Adrenal gland (tissue), 5 donors: ENCODE measurements at regions not wholly inside any gene's neighbourhood (a gene's known extent, or its start where the extent isn't known, plus 50 kb on each side); places are given as distances from the start of the nearest gene placed in this dataset.

ENCODE experiments used
- POLR2A ChIP-seq, 2 donors: fragments of 450-650 bp; IDR thresholded peaks; one replicate each; pipeline ENCODE4 v1.6.1; 2017; ENCODE audit warnings: antibody characterized with exemption in 2 of 2, mild to moderate bottlenecking in 2 of 2, moderate library complexity in 1 of 2
- TF ChIP-seq, protein P1 (sequence below), 6 experiments: fragments of 450-650 bp in 4 of 6; fragments of 200-600 bp in 2 of 6; sonication (generic) in 1 of 6; IDR thresholded peaks; 1 replicate in 5 of 6; 2 replicates in 1 of 6; pipeline versions ENCODE4 v1.5.1 to v1.8.0; 2016 to 2021; ENCODE audit warnings: antibody characterized with exemption in 6 of 6, mild to moderate bottlenecking in 2 of 6, moderate library complexity in 1 of 6
- donor health status: DM: no; HTN: no; CAD: no.

DNA sequence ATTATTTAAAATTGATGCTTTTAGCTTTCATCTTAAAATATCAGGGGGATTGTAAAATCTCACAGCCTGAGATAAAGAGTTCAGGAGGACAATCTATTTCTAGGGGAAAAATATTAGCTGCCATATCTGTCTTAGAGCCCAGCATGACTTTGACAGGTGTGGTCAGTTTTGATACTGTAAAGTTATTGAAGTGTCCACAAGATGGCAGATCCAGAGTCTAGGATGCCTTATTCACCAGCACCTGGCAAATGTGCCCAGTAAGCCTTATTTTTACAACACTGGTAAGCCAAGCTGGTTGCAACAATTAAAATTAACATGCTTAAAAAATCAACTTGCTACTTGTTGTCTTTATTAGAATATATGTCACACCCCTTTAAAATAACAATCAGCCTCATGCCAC lies 579.3 kb downstream of the SH2D4B start:
- TF ChIP-seq, protein P1, sequence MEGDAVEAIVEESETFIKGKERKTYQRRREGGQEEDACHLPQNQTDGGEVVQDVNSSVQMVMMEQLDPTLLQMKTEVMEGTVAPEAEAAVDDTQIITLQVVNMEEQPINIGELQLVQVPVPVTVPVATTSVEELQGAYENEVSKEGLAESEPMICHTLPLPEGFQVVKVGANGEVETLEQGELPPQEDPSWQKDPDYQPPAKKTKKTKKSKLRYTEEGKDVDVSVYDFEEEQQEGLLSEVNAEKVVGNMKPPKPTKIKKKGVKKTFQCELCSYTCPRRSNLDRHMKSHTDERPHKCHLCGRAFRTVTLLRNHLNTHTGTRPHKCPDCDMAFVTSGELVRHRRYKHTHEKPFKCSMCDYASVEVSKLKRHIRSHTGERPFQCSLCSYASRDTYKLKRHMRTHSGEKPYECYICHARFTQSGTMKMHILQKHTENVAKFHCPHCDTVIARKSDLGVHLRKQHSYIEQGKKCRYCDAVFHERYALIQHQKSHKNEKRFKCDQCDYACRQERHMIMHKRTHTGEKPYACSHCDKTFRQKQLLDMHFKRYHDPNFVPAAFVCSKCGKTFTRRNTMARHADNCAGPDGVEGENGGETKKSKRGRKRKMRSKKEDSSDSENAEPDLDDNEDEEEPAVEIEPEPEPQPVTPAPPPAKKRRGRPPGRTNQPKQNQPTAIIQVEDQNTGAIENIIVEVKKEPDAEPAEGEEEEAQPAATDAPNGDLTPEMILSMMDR (IDR thresholded peaks at IDR 0.05): no peak
- TF ChIP-seq POLR2A (IDR thresholded peaks at IDR 0.05): no peak
